ENCODE measurements at regions not wholly inside any gene's neighbourhood (a gene's known extent, or its start where the extent isn't known, plus 50 kb on each side); places are given as distances from the start of the nearest gene placed in this dataset.

- no peak for DNase-seq (ENCODE audit: low read depth in 3 of 3)
Observed at GRCh38 chr12:4223273-4223845, 50.2 kb upstream of the CCND2 start.

- DNase-seq (ENCODE audit: low read depth in 3 of 3): no peak
Observed at GRCh38 chr12:4221258-4221620, 52.3 kb upstream of the CCND2 start.

GRCh38 chr12:4220536-4221257, 52.9 kb upstream of the CCND2 start:
- DNase-seq (ENCODE audit: low read depth in 3 of 3): no peak

- no peak for DNase-seq (ENCODE audit: low read depth in 3 of 3)
Observed at GRCh38 chr12:4217091-4217490, 56.5 kb upstream of the CCND2 start.

GRCh38 chr12:4216187-4216927, 57.2 kb upstream of the CCND2 start:
- no peak for DNase-seq (ENCODE audit: low read depth in 3 of 3)

- DNase-seq (ENCODE audit: low read depth in 3 of 3): peak in 1 of 3 experiments; percentile 35
Observed at GRCh38 chr12:4215229-4216186, 58.1 kb upstream of the CCND2 start.

- no peak for DNase-seq (ENCODE audit: low read depth in 3 of 3)
Observed at GRCh38 chr12:4214877-4215228, 58.7 kb upstream of the CCND2 start.

- no peak for DNase-seq (ENCODE audit: low read depth in 3 of 3)
Observed at GRCh38 chr12:4213471-4213870, 60.1 kb upstream of the CCND2 start.

GRCh38 chr12:4212845-4213244, 60.7 kb upstream of the CCND2 start:
- DNase-seq (ENCODE audit: low read depth in 3 of 3): no peak

GRCh38 chr12:4211372-4211771, 62.2 kb upstream of the CCND2 start:
- DNase-seq (ENCODE audit: low read depth in 3 of 3): no peak

GRCh38 chr12:4210183-4210582, 63.4 kb upstream of the CCND2 start:
- no peak for DNase-seq (ENCODE audit: low read depth in 3 of 3)

GRCh38 chr12:4206470-4206869, 67.1 kb upstream of the CCND2 start:
- no peak for DNase-seq (ENCODE audit: low read depth in 3 of 3)

- no peak for DNase-seq (ENCODE audit: low read depth in 3 of 3)
Observed at GRCh38 chr12:4203772-4204376, 69.7 kb upstream of the CCND2 start.

- no peak for DNase-seq (ENCODE audit: low read depth in 3 of 3)
Observed at GRCh38 chr12:4202918-4203317, 70.6 kb upstream of the CCND2 start.

- DNase-seq (ENCODE audit: low read depth in 3 of 3): no peak
Observed at GRCh38 chr12:4202487-4202886, 71.1 kb upstream of the CCND2 start.

GRCh38 chr12:4201333-4202100, 72.0 kb upstream of the CCND2 start:
- DNase-seq (ENCODE audit: low read depth in 3 of 3): no peak

GRCh38 chr12:4197922-4198763, 75.4 kb upstream of the CCND2 start:
- DNase-seq (ENCODE audit: low read depth in 3 of 3): no peak

- DNase-seq (ENCODE audit: low read depth in 3 of 3): no peak
Observed at GRCh38 chr12:4196805-4197420, 76.6 kb upstream of the CCND2 start.

- no peak for DNase-seq (ENCODE audit: low read depth in 3 of 3)
Observed at GRCh38 chr12:4194668-4195067, 78.9 kb upstream of the CCND2 start.

All from stimulated activated CD4-positive, alpha-beta T cell treated with anti-CD3 and anti-CD28 coated beads, TNF-alpha, amount 100 ng/mL, for 24 hours (primary cell).